GM23338 (cell line): ENCODE measurements at regions not wholly inside any gene's neighbourhood (a gene's known extent, or its start where the extent isn't known, plus 50 kb on each side); places are given as distances from the start of the nearest gene placed in this dataset.
A peak's percentile ranks its signal among the peaks of the same experiment; 100 is the strongest.

Experiments used
- ATAC-seq: fragments of 200-7000 bp; cut with Tn5 transposase; 3 replicates; pipeline ENCODE4 v1.9.1; 2020
- DNase-seq: peaks from one replicate; pipeline ENCODE4 v3.0.0-alpha.2; 2015; ENCODE audit warnings: low spot score
- H2AFZ ChIP-seq: fragments of 200-600 bp; sonication (generic); 2 replicates; pipeline ENCODE4 v1.8.0; 2016; ENCODE audit warnings: antibody characterized with exemption, mild to moderate bottlenecking, moderate library complexity
- H3F3A ChIP-seq: fragments of 200-600 bp; sonication (generic); replicated peaks from 2 replicates; pipeline ENCODE4 v1.8.0; 2017; ENCODE audit warnings: antibody characterized with exemption, mixed run types, low read depth
- H3K27ac ChIP-seq: fragments of 200-600 bp; sonication (generic); 2 replicates; pipeline ENCODE4 v1.6.1; 2016; ENCODE audit warnings: low read depth
- H3K27me3 ChIP-seq: fragments of 200-600 bp; sonication (generic); 2 replicates; pipeline ENCODE4 v1.8.0; 2016; ENCODE audit warnings: mild to moderate bottlenecking, mixed run types, moderate library complexity; ENCODE audit not compliant: insufficient read depth
- H3K36me3 ChIP-seq: fragments of 200-600 bp; sonication (generic); 2 replicates; pipeline ENCODE4 v1.8.0; 2016; ENCODE audit warnings: mild to moderate bottlenecking; ENCODE audit not compliant: insufficient read depth
- H3K4me1 ChIP-seq: fragments of 200-600 bp; sonication (generic); 2 replicates; pipeline ENCODE4 v1.8.0; 2016; ENCODE audit warnings: mild to moderate bottlenecking, moderate library complexity; ENCODE audit not compliant: insufficient read depth
- H3K4me2 ChIP-seq: fragments of 200-600 bp; sonication (generic); 2 replicates; pipeline ENCODE4 v1.7.1; 2017; ENCODE audit warnings: mixed run types
- H3K4me3 ChIP-seq: fragments of 200-600 bp; sonication (generic); 2 replicates; pipeline ENCODE4 v1.6.1; 2016; ENCODE audit warnings: mixed run types
- H3K79me2 ChIP-seq: fragments of 200-600 bp; sonication (generic); replicated peaks from 2 replicates; pipeline ENCODE4 v1.8.0; 2017; ENCODE audit warnings: mild to moderate bottlenecking; ENCODE audit not compliant: insufficient read depth
- H3K9me2 ChIP-seq: fragments of 200-600 bp; sonication (generic); 2 replicates; pipeline ENCODE4 v1.8.0; 2017; ENCODE audit not compliant: insufficient read depth
- H4K20me1 ChIP-seq: fragments of 200-600 bp; sonication (generic); replicated peaks from 2 replicates; pipeline ENCODE4 v1.8.0; 2017; ENCODE audit warnings: mild to moderate bottlenecking; ENCODE audit not compliant: insufficient read depth
- H3K27ac Mint-ChIP-seq: 2 replicates; pipeline ENCODE4 v1.8.0; 2020; ENCODE audit warnings: inconsistent platforms, mild to moderate bottlenecking, moderate library complexity, mixed read lengths
- H3K27me3 Mint-ChIP-seq: 3 replicates; pipeline ENCODE4 v1.8.0; 2022; ENCODE audit warnings: low read depth, mild to moderate bottlenecking, moderate library complexity, mixed read lengths, inconsistent platforms; ENCODE audit not compliant: insufficient read depth, poor library complexity
- H3K36me3 Mint-ChIP-seq: 3 replicates; pipeline ENCODE4 v1.8.0; 2021; ENCODE audit warnings: low read depth, mild to moderate bottlenecking, inconsistent platforms, moderate library complexity, mixed read lengths
- H3K4me1 Mint-ChIP-seq: 3 replicates; pipeline ENCODE4 v1.8.0; 2020; ENCODE audit warnings: mild to moderate bottlenecking, inconsistent platforms, mixed read lengths
- H3K4me3 Mint-ChIP-seq: 3 replicates; pipeline ENCODE4 v1.8.0; 2021; ENCODE audit warnings: moderate library complexity, mild to moderate bottlenecking, inconsistent platforms, mixed read lengths
- H3K9me3 Mint-ChIP-seq: 3 replicates; pipeline ENCODE4 v1.8.0; 2020; ENCODE audit warnings: moderate library complexity, mild to moderate bottlenecking, inconsistent platforms, mixed read lengths
- CREB1 ChIP-seq: fragments of 250-450 bp; sonication (Bioruptor Pico); IDR thresholded peaks from 2 replicates; pipeline ENCODE4 v1.5.0; 2020; ENCODE audit warnings: low read depth, mild to moderate bottlenecking, moderate library complexity
- CTCF ChIP-seq, 2 experiments: fragments of 200-600 bp in 1 of 2; sonication (generic) in 1 of 2; conservative IDR thresholded peaks; 2 replicates each; pipeline versions ENCODE4 v1.5.1 to v1.6.1; 2016 to 2017; ENCODE audit warnings: antibody characterized with exemption in 2 of 2, low read depth in 2 of 2, mild to moderate bottlenecking in 2 of 2, moderate library complexity in 1 of 2
- JUNB ChIP-seq: IDR thresholded peaks from one replicate; pipeline ENCODE4 v1.6.1; 2016; ENCODE audit warnings: antibody characterized with exemption; ENCODE audit not compliant: unreplicated experiment
- POLR2AphosphoS5 ChIP-seq: IDR thresholded peaks from 2 replicates; pipeline ENCODE4 v1.6.1; 2016; ENCODE audit warnings: antibody characterized with exemption, low read depth
- ZNF114 ChIP-seq: fragments of 250-450 bp; sonication (Bioruptor Pico); IDR thresholded peaks from 2 replicates; pipeline ENCODE4 v1.5.0; 2020; ENCODE audit warnings: mild to moderate bottlenecking, moderate library complexity
- ZNF331 ChIP-seq: fragments of 250-450 bp; sonication (Bioruptor Pico); IDR thresholded peaks from 2 replicates; pipeline ENCODE4 v1.5.0; 2020; ENCODE audit warnings: low read depth, mild to moderate bottlenecking, moderate library complexity
- ZNF462 ChIP-seq: fragments of 250-450 bp; sonication (Bioruptor Pico); IDR thresholded peaks from 2 replicates; pipeline ENCODE4 v1.5.0; 2020; ENCODE audit warnings: mild to moderate bottlenecking, moderate library complexity

- TF ChIP-seq ZNF462 (CRISPR knock-in tag) (0 out of 2 replicates have a peak, but pooled peaks have one; percentile 19), ZNF331 (CRISPR knock-in tag) (peak; percentile 44; the same call in 1 of the 2 replicates), CREB1 (CRISPR knock-in tag) (no peak)
Measured at GRCh38 chr12:69099201-69099837, 140.1 kb upstream of the CPSF6 start (continued).

- Histone ChIP-seq H3K4me3 (no peak overlapping the region), H3K27me3 (no peaks in the 10 kb centered on the region), H3K36me3 (no peaks in the 10 kb centered on the region), H3K4me2 (no peak overlapping the region), H3K9me2 (peaks cover 4% of the 10 kb centered on the region; the same call in 1 of the 2 replicates), H3K27ac (no peak overlapping the region), H2AFZ (no peak overlapping the region), H4K20me1 (no peaks in the 10 kb centered on the region), H3K79me2 (no peaks in the 10 kb centered on the region), H3K4me1 (peaks cover 23% of the 10 kb centered on the region), H3F3A (no peaks in the 10 kb centered on the region)
- H3K36me3 Mint-ChIP-seq = no peaks in the 10 kb centered on the region
- ATAC-seq (no peak), DNase-seq (no peak)
- peaks cover 9% of the 10 kb centered on the region for H3K4me1 Mint-ChIP-seq
- no peak overlapping the region for H3K4me3 Mint-ChIP-seq
- H3K27me3 Mint-ChIP-seq = peaks cover 3% of the 10 kb centered on the region
- H3K27ac Mint-ChIP-seq = no peak overlapping the region
- H3K9me3 Mint-ChIP-seq = no peaks in the 10 kb centered on the region; the same call in 2 of the 3 replicates
- TF ChIP-seq ZNF462 (CRISPR knock-in tag) = no peak
- TF ChIP-seq CTCF (conservative IDR thresholded peaks at IDR 0.05; ENCODE audit: low read depth in 2 of 2) = no peak
- no peak for TF ChIP-seq POLR2AphosphoS5
- no peak for TF ChIP-seq ZNF114 (CRISPR knock-in tag)
- TF ChIP-seq JUNB = no peak
Measured at GRCh38 chr12:69101505-69101904, 137.9 kb upstream of the CPSF6 start.
